NCI-H1417 (cell line): ENCODE measurements at regions not wholly inside any gene's neighbourhood (a gene's known extent, or its start where the extent isn't known, plus 50 kb on each side); places are given as distances from the start of the nearest gene placed in this dataset.

Experiments
- DNase-seq, 3 experiments: peaks; one replicate each; lab custom pipeline; 2025; lab: John Stamatoyannopoulos, UW

DNA sequence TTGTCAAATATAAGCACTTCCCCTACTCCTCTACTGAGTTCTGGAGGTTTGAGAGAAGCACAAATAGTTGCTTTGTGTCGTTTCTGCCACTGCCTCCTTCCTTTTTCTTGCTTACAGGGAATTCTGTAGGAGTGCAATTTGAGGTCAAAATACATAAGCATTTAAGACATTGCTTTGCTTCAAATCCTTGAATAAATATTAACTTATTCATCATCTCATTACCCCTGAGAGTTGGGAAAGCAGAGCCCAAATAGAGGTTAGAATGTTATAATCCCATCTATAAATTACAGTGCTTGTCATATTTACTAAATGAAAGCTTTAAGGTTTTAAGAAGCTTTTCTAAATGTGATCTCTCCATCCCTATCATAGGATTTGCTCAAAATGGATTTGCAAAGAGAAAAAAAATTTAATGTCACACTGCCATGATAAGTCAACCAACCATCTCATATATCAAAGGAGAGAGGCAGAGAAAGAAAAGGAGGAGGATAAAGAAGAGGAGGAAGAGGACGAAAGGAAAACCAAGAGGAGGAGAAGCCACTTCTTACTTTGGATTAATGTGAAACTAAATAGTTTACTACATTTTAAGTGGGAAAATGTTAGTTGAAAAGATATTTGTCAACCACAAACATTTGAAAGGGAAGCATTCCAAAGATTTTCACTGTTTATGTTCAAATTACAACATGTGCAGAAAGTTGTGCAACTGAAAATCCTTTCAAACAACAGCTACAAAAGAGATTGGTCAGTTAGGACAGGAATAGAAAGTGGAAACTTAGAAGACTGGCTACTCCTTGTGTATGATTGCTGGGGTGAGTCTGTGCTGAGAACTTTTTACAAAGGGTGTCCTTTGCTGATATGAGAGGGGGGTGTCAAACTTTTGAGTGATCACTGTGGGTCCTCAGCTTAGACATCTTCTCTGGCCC lies 277.3 kb upstream of the FN1 start:
- DNase-seq: no peak

DNA sequence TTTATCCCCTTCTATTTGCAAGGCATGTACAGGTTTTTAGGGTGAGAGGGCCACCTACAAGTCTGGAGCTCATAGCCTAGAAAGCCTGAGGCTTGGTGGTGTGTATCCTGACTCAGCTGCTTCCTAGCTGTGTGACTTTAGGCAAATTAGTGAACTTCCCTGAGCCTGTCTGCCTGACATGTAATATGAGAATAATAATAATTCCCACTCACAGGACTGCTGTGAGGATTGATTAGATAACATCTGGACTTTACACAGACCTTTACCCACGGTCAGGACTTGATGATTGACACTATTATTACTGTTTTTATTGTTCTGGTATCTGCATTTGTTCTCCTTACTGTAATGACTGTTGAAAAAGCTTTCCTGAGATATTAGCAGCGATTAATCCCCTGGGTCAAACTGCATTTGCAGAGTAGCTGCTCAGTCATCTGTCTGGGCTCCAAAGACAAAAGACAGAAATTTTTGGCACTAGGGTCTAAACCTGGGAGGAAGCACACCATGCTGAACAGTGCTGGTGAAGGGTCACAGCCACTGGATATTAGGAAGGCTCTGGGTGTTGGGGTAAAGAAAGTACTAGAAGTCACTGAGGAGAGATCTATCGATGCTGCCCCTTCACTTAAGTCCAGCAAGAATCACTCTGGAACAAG lies 276.5 kb upstream of the FN1 start:
- no peak for DNase-seq

DNA sequence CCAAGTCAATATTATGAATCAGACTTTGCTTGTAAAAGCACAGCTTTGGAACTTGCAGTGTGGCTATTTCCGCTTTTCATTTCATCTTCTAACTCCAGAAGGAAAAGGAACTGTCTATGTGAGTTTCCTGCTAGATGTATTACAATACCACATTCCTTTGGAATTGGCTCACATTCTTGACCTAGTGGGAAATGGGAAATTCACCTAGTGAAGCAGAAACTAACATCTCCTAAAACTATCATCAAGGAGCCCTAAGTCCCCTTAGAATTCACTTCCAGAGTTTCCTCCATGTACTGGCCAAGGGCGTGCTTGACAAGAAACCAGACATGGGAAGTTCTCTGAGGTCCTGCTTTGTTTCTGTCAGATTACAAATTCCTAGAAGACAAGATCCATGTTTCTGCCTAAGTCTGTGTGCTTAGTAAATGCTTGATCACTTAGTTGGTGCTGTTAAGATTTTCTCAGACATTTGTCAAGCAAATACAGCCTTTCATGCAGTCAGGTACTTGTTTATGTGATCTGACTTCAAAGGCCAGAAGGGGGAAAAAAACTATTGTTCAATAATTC lies 275.7 kb upstream of the FN1 start:
- no peak for DNase-seq

DNA sequence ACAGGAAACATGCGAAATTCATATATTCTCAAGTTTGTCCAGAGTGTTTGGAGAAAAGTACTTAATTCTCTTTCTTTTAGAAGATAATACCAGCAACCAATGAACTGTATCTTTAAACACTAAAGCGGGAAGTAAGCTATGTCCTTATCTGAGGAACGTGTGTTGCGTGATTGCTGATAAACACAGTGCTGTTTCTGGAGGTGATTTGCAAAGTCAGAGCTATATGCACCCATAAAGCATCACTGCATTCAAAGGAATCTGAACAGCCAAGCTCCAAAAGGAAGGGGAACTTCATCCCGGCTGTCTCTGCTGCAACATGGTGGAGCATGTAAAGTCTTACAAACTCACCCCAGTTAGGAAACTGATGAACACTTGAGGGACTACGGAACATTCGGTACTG lies 271.7 kb upstream of the FN1 start:
- no peak for DNase-seq

DNA sequence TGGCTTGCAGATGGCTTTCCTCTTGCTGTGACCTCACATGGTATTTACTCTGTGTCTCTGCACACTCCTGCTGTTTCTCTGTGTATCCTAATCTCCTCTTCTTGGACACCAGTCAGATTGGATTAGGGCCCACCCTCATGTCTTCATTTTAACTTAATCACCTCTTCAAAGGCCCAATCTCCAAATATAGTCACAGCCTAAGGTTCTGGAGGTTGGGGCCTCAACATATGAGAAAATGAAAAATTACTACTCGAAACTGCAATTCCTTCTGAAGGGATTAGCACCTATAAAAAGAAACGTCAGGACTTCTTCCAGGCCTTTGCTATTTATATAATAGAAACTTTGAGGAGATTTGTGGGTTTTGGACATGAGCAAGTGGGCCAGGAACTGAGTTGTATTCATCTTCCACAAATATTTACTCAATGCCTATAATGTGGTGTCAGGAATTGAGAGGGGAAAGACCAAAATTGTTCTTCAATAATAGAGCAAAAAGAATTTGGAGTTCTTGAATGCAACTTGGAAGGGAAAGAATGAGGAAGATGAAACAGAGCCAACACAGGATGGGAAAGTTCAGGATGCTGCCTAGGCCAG lies 270.0 kb upstream of the FN1 start:
- no peak for DNase-seq

DNA sequence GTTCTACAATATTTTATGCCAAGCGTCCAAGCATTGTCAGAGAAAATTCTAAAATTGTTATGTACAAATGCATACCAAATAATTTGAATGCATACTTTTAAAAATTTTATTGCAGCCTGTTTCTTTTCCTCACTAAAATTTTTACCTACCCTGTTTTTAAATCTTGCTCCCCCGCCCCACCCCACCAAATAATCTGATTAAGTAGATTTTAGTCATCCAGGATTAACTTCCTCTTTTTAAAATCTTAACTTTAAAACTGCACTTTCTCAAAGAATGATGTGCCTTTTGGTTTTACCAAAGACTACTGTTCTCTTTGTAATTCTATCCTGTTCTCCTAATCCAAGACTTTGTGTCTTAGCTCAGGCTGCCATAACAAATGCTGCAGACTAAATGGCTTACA lies 269.4 kb upstream of the FN1 start:
- no peak for DNase-seq

DNA sequence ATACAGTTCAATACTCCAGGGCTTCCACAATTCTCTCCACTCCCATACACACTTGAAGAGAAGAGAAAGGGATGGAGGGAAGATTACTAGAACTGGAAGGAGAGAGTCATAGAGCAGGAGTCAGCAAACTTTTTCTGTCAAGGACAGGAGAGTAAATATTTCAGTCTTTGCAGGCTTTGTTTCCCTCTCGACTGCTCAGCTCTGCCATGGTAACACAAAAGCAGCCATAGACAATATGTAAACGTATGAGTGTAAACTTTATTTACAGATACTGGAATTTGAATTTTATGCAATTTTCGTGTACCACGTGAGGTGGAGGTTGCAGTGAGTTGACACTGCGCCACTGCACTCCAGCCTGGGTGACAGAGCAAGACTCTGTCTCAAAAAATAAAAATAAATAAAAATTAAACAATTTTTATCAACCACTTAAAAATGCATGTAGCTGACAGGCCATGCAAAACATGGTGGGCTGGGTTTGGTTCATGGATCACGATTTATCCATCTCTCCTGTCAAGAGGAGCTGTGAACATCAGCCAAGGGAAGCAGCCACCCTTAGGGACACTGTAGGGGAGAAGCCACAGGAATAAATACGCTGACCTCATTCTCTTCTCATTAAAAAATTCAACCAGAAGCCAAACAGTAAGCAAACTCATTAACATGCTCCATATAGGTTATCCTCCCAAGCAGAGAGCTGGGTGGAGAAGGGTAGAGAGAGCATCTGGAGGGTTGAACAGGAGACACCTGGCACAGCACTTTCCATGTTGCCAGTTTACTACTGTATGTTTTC lies 266.4 kb upstream of the FN1 start:
- DNase-seq: no peak

DNA sequence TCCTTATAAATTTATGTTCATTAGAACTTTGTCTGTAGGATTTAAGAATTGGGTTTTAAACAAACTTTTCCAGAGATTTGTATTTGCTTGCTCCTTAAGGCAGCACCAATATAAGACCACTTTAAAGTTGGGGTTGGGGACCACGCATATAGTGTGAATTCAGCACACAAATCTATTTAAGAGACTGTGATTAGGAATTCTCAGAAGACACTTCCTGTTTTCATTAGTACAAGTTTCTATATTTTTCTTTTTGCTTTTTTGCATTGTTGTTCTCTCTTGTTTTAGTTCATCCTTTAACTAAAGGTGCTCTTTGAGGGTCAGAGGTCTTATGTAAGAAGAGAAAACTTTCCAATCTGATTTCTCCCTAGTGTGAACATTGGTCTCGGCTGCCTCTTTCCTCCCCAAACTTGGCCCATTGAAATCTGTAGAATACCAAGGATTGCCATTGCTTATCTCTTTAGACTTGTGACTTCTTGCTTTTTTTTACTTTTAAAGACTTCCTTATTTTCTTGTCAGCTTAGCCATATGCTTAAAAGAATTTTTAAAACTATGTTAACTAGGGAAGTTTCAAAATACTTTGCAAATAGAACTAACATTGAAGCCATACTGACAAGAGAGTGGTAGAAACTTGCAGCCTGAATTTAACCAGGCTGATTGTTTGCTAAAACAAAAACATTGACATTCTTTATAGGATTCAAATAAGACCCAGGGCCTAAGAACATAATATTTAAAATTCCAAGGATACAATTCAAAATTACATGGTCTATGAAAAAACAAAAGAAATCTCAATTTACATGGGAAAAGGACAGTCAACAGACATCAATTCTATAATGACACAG lies 264.1 kb upstream of the FN1 start:
- no peak for DNase-seq

DNA sequence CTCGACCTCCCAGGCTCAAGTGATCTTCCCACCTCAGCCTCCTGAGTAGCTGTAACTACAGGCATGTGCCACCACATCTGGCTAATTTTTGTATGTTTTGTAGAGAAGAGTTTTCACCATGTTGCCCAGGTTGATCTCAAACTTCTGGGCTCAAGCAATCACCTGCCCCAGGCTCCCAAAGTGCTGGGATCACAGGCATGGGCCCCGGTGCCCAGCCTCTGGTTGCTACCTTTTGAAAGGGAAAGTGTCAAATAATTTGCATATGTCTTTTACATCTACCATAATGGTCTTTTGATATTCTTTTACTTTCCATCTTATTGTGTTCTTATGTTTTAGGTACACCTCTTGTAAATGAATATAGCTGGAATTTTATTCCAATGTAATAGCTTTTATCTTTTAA lies 263.1 kb upstream of the FN1 start:
- DNase-seq: no peak

DNA sequence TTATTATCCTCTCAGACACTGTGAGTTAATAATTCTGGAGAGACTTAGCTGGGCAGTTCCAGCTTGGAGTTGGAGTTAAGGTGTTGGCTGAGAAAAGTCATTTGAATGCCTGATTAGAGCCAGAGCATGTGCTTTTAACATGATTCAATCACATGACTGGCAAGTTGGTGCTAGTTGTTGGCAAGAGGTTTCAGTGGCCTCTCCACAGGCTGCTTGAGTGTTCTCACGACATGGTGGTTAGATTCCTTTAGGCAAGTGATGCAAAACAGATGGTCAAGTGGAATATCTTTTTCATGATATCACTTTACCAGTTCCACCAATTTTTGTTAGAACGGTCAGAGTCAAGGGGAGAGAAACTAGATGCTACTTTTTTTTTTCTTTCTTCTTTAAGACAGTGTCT lies 262.7 kb upstream of the FN1 start:
- no peak for DNase-seq

DNA sequence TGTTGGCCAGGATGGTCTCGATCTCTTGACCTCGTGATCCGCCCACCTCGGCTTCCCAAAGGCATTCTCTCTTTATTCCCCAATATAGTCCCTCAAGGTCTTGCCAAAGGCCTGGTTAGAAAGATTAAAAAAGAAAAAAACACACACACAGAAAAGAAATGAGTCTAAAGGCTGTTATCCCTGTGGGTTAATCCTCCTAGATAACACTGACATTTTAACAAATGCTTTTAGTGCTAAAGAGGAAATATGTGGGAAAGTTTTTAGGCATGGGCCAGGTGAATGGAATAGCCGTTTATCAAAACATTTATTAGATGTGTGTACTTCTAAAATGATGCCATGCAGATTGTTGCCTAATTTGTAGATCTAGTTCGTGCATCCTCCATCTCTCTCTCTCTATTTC lies 261.6 kb upstream of the FN1 start:
- no peak for DNase-seq

DNA sequence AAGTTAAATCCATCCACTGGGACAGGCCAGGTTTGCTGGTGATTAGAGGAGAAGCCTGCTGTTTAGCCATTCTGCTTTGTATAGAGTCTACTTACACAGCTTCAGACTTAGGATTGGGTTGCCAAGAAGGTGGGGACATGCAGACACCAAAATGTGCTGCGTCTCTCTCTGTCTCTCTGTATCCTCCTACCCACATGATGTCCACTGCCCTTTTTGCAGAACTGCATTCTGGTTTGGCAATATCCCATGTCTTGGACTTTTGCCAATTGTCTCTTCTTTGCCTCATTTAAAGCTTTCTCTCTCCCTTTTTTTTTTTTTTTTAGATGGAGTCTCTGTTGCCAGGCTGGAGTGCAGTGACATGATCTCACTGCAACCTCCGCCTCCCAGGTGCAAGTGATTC lies 261.1 kb upstream of the FN1 start:
- DNase-seq: no peak

DNA sequence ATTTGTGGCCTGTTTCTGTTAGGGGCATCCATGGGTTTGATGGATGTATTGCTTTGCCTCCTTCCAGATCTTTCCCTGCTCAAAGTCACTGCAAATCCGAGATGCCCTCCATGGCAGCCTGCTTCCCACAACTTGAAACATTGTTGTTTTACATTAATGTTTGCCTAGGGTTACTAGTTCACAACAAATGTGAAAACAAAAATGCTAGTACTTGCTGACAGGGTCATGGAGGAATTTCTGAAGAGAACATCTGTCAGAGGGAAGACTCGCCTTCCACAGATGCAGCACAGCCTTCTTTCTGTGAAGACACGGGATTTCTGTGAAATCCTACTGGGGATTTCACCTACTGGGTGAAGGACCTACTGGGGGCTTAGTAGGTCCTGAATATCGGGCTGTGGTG lies 260.0 kb upstream of the FN1 start:
- DNase-seq: no peak

DNA sequence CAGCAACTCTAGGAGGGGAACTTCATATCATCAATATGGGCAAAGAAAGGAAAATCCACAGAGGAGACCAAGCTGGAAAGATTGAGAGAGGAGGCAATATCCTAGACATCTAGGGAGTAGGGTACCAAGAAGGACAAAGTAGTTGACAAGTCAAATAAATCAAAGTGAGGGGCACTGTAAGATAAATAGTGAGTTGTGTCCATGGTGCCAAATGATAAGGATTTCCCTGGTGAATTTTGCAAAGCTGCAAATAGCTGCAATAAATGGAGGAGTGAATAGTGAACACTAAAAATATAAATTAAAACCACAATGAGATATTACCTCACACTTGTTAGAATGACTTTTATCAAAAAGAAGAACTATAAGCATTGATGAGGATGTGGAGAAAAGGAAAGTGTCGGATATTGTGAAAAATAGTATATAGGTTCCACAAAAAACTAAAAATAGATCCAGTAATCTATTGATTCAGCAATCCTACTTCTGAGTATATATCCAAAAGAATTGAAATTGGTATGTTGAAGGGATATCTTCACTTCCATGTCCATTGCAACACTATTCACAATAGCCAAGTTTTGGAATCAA lies 258.2 kb upstream of the FN1 start:
- no peak for DNase-seq

DNA sequence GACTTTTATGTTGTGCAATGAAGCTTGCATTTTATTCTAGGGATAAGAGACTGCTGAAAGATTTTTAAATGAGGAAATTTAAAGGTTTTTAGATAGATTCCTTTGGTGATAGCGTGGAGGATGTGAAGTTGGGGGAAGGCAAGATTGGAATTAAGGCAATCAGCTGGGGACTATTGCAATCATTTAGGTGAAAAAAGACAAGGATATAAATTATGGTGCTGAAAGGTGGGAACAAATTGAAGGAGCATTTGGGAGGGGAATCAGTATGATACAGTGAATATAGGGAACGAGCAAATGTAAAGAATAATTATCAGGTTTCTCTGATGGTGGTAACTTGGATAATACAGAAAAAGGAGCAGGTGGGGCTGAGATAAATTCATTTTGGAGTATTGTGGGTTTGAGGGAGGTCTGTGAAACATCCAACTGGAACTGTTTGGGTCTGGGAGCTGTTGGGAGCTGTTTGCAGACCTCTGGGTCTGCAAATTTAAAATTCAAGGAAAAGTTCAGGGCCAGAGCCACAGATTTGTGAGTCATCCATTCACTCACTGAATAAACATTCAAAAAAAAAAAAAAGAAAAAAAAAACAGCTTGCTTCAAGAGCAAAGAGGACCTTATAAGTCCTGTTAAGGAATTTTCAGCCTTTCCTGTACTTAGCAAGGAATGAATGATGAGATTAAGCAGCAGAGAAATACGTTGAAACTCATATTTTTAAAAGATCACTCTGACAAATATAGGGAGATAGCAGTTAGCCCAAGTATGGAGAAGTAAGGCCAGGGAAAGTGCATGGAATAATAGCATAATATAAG lies 257.5 kb upstream of the FN1 start:
- DNase-seq: no peak

DNA sequence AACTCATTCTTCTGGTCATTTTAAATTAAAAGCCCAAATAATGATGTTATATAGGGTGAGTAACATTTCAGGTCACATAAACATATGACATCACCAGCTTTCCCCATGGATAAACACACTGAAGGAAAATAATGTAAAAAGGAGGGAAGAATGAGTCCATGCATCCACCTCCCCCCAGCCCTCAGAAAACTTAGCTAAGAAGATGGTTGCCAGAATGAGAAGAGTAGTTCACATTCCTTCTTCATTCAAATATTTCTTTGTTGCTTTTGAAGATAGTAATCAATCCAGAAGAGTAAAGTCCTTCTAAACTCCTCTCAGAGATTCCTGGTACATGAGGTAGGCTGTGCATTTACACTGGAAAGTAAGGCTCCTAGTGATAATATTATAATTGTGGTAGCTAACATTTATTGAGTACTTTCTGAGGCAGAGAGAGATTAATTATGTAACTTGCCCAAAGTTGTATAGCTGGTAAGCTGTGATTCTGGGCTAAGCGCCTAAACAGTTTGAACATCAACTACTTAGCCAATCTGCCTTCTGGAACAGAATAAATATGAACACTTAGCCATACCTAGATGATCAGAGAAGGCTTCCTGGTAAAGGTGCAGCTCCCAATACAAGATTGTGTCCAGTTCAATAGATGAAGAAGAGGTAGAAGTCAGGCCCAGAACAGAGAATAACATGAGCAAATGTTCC lies 256.7 kb upstream of the FN1 start:
- DNase-seq: no peak

DNA sequence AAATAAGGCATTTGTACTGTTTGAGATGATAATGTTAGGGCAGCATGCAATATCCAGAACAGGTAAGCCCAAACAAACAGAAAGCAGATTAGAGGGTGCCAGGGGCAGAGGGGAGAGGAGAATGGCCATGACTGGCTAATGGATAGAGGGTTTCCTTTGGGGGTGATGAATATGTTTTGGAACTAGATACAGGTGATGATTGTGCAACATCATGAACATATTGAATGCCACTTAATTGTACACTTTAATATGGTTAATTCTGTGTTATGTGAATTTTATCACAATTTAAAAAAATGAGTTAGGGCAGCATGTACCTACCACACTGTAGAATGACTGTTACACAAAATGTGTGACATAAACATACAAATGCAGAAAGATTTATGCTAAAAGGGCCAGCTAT lies 255.5 kb upstream of the FN1 start:
- no peak for DNase-seq

DNA sequence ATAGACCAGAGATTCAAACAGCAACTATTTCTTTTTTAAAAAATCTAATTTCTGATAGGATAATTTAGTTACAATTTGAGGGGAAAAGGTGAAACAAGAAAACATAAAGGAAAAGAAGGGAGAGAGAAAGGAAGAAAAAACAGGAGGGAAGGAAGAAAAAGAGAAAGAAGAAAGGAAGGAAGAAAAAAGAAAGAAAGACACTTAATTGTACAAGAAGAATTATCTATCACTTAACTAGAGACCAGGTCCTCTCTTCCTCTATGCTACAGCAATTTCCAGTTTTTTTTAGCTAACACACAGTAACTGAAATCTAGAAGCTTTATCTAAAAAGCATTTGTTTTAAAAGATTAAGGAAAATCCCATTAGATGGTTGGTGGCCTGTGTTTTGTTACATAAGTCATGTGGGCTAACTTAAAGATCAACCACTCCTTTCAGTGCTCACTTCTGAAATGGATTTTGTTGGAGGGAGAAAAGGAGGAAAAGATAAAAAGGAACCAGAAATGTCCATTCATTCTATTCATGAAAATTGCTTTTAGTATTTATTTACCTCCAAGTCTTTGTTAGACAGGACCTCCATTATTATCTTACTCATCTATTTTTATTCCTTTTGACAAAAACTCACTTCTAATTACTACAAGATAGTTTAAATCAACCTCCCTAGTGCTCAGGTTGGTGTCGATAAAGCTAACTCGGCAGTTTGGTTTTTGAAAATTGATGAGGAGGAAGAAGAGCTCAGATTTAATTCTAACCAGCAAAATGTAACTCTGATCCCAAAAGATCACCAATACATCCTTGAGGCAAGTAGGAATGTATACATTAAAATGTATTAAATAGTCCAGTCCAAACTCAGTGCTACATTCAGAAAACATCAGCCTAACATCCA lies 251.5 kb upstream of the FN1 start:
- no peak for DNase-seq
